Mesothelial cell of epicardium (in vitro differentiated cells): ENCODE measurements at regions not wholly inside any gene's neighbourhood (a gene's known extent, or its start where the extent isn't known, plus 50 kb on each side); places are given as distances from the start of the nearest gene placed in this dataset.

Experiments
- DNase-seq, 2 experiments: peaks; one replicate each; pipeline ENCODE4 v3.0.0; 2021; ENCODE audit warnings: low spot score in 2 of 2; ENCODE audit not compliant: unreplicated experiment in 2 of 2
- H3K27ac Mint-ChIP-seq: 2 replicates; pipeline ENCODE4 v1.8.0; 2021; ENCODE audit warnings: mixed read lengths
- H3K27me3 Mint-ChIP-seq: 2 replicates; pipeline ENCODE4 v1.8.0; 2021; ENCODE audit warnings: low read depth, mixed read lengths
- H3K36me3 Mint-ChIP-seq: 2 replicates; pipeline ENCODE4 v1.8.0; 2021; ENCODE audit warnings: mixed read lengths
- H3K4me1 Mint-ChIP-seq: 2 replicates; pipeline ENCODE4 v1.8.0; 2021; ENCODE audit warnings: mixed read lengths
- H3K4me3 Mint-ChIP-seq: 2 replicates; pipeline ENCODE4 v1.8.0; 2021; ENCODE audit warnings: mild to moderate bottlenecking, moderate library complexity, mixed read lengths
- H3K9me3 Mint-ChIP-seq: 2 replicates; pipeline ENCODE4 v1.8.0; 2021; ENCODE audit warnings: mixed read lengths
- CTCF ChIP-seq: fragments of 200-600 bp; sonication (generic); IDR thresholded peaks from one replicate; pipeline ENCODE4 v1.5.0; 2021; ENCODE audit warnings: antibody characterized with exemption; ENCODE audit not compliant: unreplicated experiment

- no peak overlapping the region for H3K4me3 Mint-ChIP-seq
- peaks cover 12% of the 10 kb centered on the region for H3K4me1 Mint-ChIP-seq
- H3K27me3 Mint-ChIP-seq = no peaks in the 10 kb centered on the region
- H3K27ac Mint-ChIP-seq = no peak overlapping the region
- DNase-seq = no peak
- TF ChIP-seq CTCF = no peak
- no peaks in the 10 kb centered on the region for H3K36me3 Mint-ChIP-seq
- peaks cover 4% of the 10 kb centered on the region for H3K9me3 Mint-ChIP-seq
Observed at GRCh38 chr2:122753336-122753735, 997.9 kb downstream of the TSN start.

GRCh38 chr2:122754561-122754960 lies 999.1 kb downstream of the TSN start:
- Mint-ChIP-seq H3K27ac (no peak overlapping the region), H3K27me3 (no peaks in the 10 kb centered on the region), H3K9me3 (peaks cover 4% of the 10 kb centered on the region), H3K4me3 (no peak overlapping the region), H3K36me3 (no peaks in the 10 kb centered on the region), H3K4me1 (peaks cover 7% of the 10 kb centered on the region)
- TF ChIP-seq CTCF = no peak
- DNase-seq = no peak

- peaks cover 4% of the 10 kb centered on the region for H3K9me3 Mint-ChIP-seq
- no peak for TF ChIP-seq CTCF
- no peaks in the 10 kb centered on the region for H3K36me3 Mint-ChIP-seq
- H3K27ac Mint-ChIP-seq = no peak overlapping the region
- peaks cover 8% of the 10 kb centered on the region for H3K4me1 Mint-ChIP-seq
- H3K4me3 Mint-ChIP-seq = no peak overlapping the region
- no peaks in the 10 kb centered on the region for H3K27me3 Mint-ChIP-seq
- DNase-seq = no peak
Observed at GRCh38 chr2:122755281-122755780, 999.9 kb downstream of the TSN start.

DNA sequence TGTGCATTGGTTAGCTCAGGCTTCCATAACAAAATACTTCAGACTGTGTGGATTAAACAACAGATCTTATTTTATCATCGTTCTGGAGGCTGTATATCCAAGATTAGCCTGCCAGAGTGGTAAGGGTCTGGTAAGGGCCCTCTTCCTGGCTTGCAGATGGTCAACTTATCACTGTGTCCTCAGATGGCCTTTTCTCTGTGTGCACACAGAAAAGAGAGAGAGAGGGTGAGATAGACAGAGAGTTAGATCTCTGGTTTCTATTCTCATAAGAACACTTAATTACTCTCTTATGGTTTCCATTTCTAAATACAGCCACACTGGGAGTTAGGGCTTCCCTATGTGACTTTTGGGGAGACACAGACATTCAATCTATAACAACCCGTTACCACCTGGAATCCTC lies 1003.5 kb downstream of the TSN start:
- no peak overlapping the region for H3K4me3 Mint-ChIP-seq
- DNase-seq = no peak
- H3K36me3 Mint-ChIP-seq = no peaks in the 10 kb centered on the region
- peaks cover 20% of the 10 kb centered on the region for H3K9me3 Mint-ChIP-seq
- H3K27ac Mint-ChIP-seq = no peak overlapping the region
- no peaks in the 10 kb centered on the region for H3K27me3 Mint-ChIP-seq
- TF ChIP-seq CTCF = no peak
- peaks cover 6% of the 10 kb centered on the region for H3K4me1 Mint-ChIP-seq

DNA sequence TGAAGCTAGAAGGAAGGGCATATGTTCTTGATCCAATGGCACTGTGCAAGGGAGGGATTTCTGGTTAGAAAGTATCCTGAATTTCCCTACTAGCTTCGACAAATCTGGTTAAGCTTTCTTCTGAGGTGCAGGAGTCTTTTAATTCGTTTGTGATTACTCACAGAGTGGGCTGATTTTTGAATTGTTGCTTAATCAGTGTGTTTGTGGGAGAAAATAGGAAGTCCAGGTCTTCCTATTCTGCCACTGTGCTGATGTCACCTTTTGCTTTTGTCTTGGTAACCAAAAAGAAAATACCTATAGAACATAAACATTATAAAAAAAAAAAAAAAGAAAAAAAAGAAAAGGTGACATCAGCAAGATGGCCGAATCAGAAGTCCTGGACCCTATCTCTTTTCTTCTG lies 1008.6 kb downstream of the TSN start:
- no peak for TF ChIP-seq CTCF
- no peak for DNase-seq
- Mint-ChIP-seq H3K27ac (no peak overlapping the region), H3K36me3 (peaks cover 2% of the 10 kb centered on the region), H3K4me3 (no peak overlapping the region), H3K4me1 (peaks cover 6% of the 10 kb centered on the region), H3K9me3 (peaks cover 55% of the 10 kb centered on the region), H3K27me3 (no peaks in the 10 kb centered on the region)

DNA sequence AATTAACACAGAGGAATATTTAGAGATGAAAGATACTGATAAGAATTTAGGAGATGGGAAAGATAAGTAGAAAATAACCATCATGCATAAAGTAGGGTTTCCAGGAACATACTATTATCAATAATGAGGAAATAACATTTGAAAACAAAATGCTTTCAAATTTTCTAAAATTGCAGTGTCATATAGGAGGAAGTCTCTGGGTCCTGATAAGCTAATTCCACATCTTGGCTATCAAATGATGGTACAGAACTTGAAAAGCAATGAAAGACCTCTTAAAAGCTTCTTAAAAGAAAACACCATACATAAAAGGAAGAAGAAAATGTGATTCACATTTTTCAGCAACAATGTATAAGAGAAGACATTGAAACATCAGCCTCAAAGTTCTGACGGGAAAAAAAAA lies 1024.8 kb downstream of the TSN start:
- Mint-ChIP-seq H3K27ac (no peak overlapping the region), H3K27me3 (no peaks in the 10 kb centered on the region), H3K36me3 (no peaks in the 10 kb centered on the region), H3K4me1 (no peaks in the 10 kb centered on the region), H3K4me3 (no peak overlapping the region), H3K9me3 (peaks cover 40% of the 10 kb centered on the region)
- no peak for DNase-seq
- TF ChIP-seq CTCF = no peak
